Nephron progenitor cell (in vitro differentiated cells): ENCODE measurements at regions not wholly inside any gene's neighbourhood (a gene's known extent, or its start where the extent isn't known, plus 50 kb on each side); places are given as distances from the start of the nearest gene placed in this dataset.

Source experiments
- DNase-seq: peaks from one replicate; pipeline ENCODE4 v3.0.0; 2021
- H3K27ac Mint-ChIP-seq: 2 replicates; pipeline ENCODE4 v1.8.0; 2021; ENCODE audit warnings: mild to moderate bottlenecking, moderate library complexity, mixed read lengths
- H3K27me3 Mint-ChIP-seq: 2 replicates; pipeline ENCODE4 v1.8.0; 2021; ENCODE audit warnings: mild to moderate bottlenecking, low read depth, mixed read lengths; ENCODE audit not compliant: poor library complexity
- H3K36me3 Mint-ChIP-seq: 2 replicates; pipeline ENCODE4 v1.8.0; 2021; ENCODE audit warnings: low read depth, mixed read lengths
- H3K4me1 Mint-ChIP-seq: 2 replicates; pipeline ENCODE4 v1.8.0; 2021; ENCODE audit warnings: mixed read lengths
- H3K4me3 Mint-ChIP-seq: 2 replicates; pipeline ENCODE4 v1.8.0; 2021; ENCODE audit warnings: mild to moderate bottlenecking, moderate library complexity, mixed read lengths
- H3K9me3 Mint-ChIP-seq: 2 replicates; pipeline ENCODE4 v1.8.0; 2021; ENCODE audit warnings: mild to moderate bottlenecking, moderate library complexity, mixed read lengths
- CTCF ChIP-seq: fragments of 200-600 bp; sonication (generic); IDR thresholded peaks from 2 replicates; pipeline ENCODE4 v1.5.0; 2021; ENCODE audit warnings: antibody characterized with exemption

GRCh38 chr9:38158628-38159027, 89.6 kb upstream of the SHB start:
- no peak for TF ChIP-seq CTCF
- no peaks in the 10 kb centered on the region for H3K9me3 Mint-ChIP-seq
- no peaks in the 10 kb centered on the region for H3K36me3 Mint-ChIP-seq
- peaks cover 14% of the 10 kb centered on the region for H3K4me1 Mint-ChIP-seq
- peaks cover 7% of the 10 kb centered on the region for H3K27me3 Mint-ChIP-seq
- no peak overlapping the region for H3K27ac Mint-ChIP-seq
- no peak overlapping the region for H3K4me3 Mint-ChIP-seq
- no peak for DNase-seq

GRCh38 chr9:38157711-38158110, 88.7 kb upstream of the SHB start:
- Mint-ChIP-seq H3K27me3 (peaks cover 7% of the 10 kb centered on the region), H3K27ac (no peak overlapping the region), H3K9me3 (no peaks in the 10 kb centered on the region), H3K4me1 (peaks cover 20% of the 10 kb centered on the region), H3K36me3 (no peaks in the 10 kb centered on the region), H3K4me3 (no peak overlapping the region)
- no peak for TF ChIP-seq CTCF
- no peak for DNase-seq

- H3K9me3 Mint-ChIP-seq = no peaks in the 10 kb centered on the region
- peaks cover 7% of the 10 kb centered on the region for H3K27me3 Mint-ChIP-seq
- peak; percentile 10 for DNase-seq
- H3K4me3 Mint-ChIP-seq = no peak overlapping the region
- TF ChIP-seq CTCF = no peak
- H3K27ac Mint-ChIP-seq = no peak overlapping the region
- H3K36me3 Mint-ChIP-seq = no peaks in the 10 kb centered on the region
- H3K4me1 Mint-ChIP-seq = peaks cover 41% of the 10 kb centered on the region
Observed at GRCh38 chr9:38154501-38155421, 85.7 kb upstream of the SHB start.

GRCh38 chr9:38153910-38154291, 84.9 kb upstream of the SHB start:
- Mint-ChIP-seq H3K9me3 (no peaks in the 10 kb centered on the region), H3K4me3 (no peak overlapping the region), H3K27me3 (peaks cover 7% of the 10 kb centered on the region), H3K27ac (no peak overlapping the region), H3K36me3 (no peaks in the 10 kb centered on the region), H3K4me1 (peaks cover 45% of the 10 kb centered on the region)
- TF ChIP-seq CTCF = no peak
- DNase-seq = no peak

GRCh38 chr9:38153152-38153909, 84.3 kb upstream of the SHB start:
- H3K27ac Mint-ChIP-seq = no peak overlapping the region
- peaks cover 4% of the 10 kb centered on the region for H3K27me3 Mint-ChIP-seq
- H3K36me3 Mint-ChIP-seq = no peaks in the 10 kb centered on the region
- H3K9me3 Mint-ChIP-seq = no peaks in the 10 kb centered on the region
- H3K4me1 Mint-ChIP-seq = peaks cover 45% of the 10 kb centered on the region
- no peak for TF ChIP-seq CTCF
- no peak for DNase-seq
- no peak overlapping the region for H3K4me3 Mint-ChIP-seq
